H9 (cell line): ENCODE measurements at regions not wholly inside any gene's neighbourhood (a gene's known extent, or its start where the extent isn't known, plus 50 kb on each side); places are given as distances from the start of the nearest gene placed in this dataset.

ENCODE experiments used
- DNase-seq: peaks from one replicate; pipeline ENCODE4 v3.0.0-alpha.2; 2017
- H2AFZ ChIP-seq: one replicate; pipeline ENCODE4 v1.6.1; 2013; ENCODE audit warnings: mild to moderate bottlenecking, low read length, control low read depth, moderate library complexity
- H2AK5ac ChIP-seq: 2 replicates; pipeline ENCODE4 v1.6.1; 2013; ENCODE audit warnings: low read length, control low read depth, mixed read lengths; ENCODE audit not compliant: insufficient read length
- H2BK120ac ChIP-seq: one replicate; pipeline ENCODE4 v1.6.1; 2013; ENCODE audit warnings: low read depth, mild to moderate bottlenecking, low read length, control low read depth, inconsistent platforms; ENCODE audit not compliant: poor library complexity, severe bottlenecking
- H2BK12ac ChIP-seq: 2 replicates; pipeline ENCODE4 v1.6.1; 2013; ENCODE audit warnings: low read length, control low read depth, mixed read lengths, low read depth; ENCODE audit not compliant: insufficient read length
- H2BK15ac ChIP-seq: 2 replicates; pipeline ENCODE4 v1.6.1; 2013; ENCODE audit warnings: low read depth, low read length, control low read depth
- H2BK20ac ChIP-seq: one replicate; pipeline ENCODE4 v1.6.1; 2013; ENCODE audit warnings: low read depth, mild to moderate bottlenecking, low read length, control low read depth, inconsistent platforms; ENCODE audit not compliant: poor library complexity, severe bottlenecking
- H2BK5ac ChIP-seq: 2 replicates; pipeline ENCODE4 v1.6.1; 2013; ENCODE audit warnings: low read length, control low read depth, mixed read lengths; ENCODE audit not compliant: insufficient read length
- H3K14ac ChIP-seq: 2 replicates; pipeline ENCODE4 v1.6.1; 2013; ENCODE audit warnings: low read length, control low read depth; ENCODE audit not compliant: insufficient read depth
- H3K18ac ChIP-seq: 2 replicates; pipeline ENCODE4 v1.6.1; 2013; ENCODE audit warnings: low read depth, mild to moderate bottlenecking, mixed read lengths, low read length, control low read depth; ENCODE audit not compliant: insufficient read length
- H3K23ac ChIP-seq: 2 replicates; pipeline ENCODE4 v1.6.1; 2013; ENCODE audit warnings: low read length, control low read depth, mixed read lengths, low read depth; ENCODE audit not compliant: insufficient read length
- H3K23me2 ChIP-seq: 2 replicates; pipeline ENCODE4 v1.6.1; 2013; ENCODE audit warnings: low read depth, mild to moderate bottlenecking, mixed read lengths, low read length, control low read depth; ENCODE audit not compliant: insufficient read length, poor library complexity, severe bottlenecking
- H3K27ac ChIP-seq: 2 replicates; pipeline ENCODE4 v1.5.1; 2013; ENCODE audit warnings: low read length, control low read depth, mixed read lengths, low read depth; ENCODE audit not compliant: insufficient read length
- H3K27me3 ChIP-seq: 2 replicates; pipeline ENCODE4 v1.6.1; 2013; ENCODE audit warnings: low read length, control low read depth, inconsistent platforms; ENCODE audit not compliant: insufficient read depth
- H3K4ac ChIP-seq: 2 replicates; pipeline ENCODE4 v1.6.1; 2013; ENCODE audit warnings: low read depth, mild to moderate bottlenecking, control low read depth, inconsistent platforms, low read length, moderate library complexity
- H3K4me1 ChIP-seq: 2 replicates; pipeline ENCODE4 v1.6.1; 2013; ENCODE audit warnings: low read length, control low read depth, inconsistent platforms; ENCODE audit not compliant: insufficient read depth
- H3K4me2 ChIP-seq: 2 replicates; pipeline ENCODE4 v1.6.1; 2013; ENCODE audit warnings: low read length, control low read depth, mixed read lengths; ENCODE audit not compliant: insufficient read length, insufficient read depth
- H3K56ac ChIP-seq: 2 replicates; pipeline ENCODE4 v1.6.1; 2013; ENCODE audit warnings: low read depth, mild to moderate bottlenecking, mixed read lengths, low read length, control low read depth; ENCODE audit not compliant: insufficient read length
- H3K79me1 ChIP-seq: 2 replicates; pipeline ENCODE4 v1.6.1; 2013; ENCODE audit warnings: low read depth, mild to moderate bottlenecking, moderate library complexity, low read length, control low read depth, inconsistent platforms; ENCODE audit not compliant: insufficient read depth, poor library complexity, severe bottlenecking
- H3K79me2 ChIP-seq: 2 replicates; pipeline ENCODE4 v1.6.1; 2013; ENCODE audit warnings: low read length, control low read depth, inconsistent platforms; ENCODE audit not compliant: insufficient read depth
- H3K9ac ChIP-seq: 2 replicates; pipeline ENCODE4 v1.6.1; 2013; ENCODE audit warnings: low read length, control low read depth, mixed read lengths; ENCODE audit not compliant: insufficient read length; ENCODE audit errors: extremely low read depth
- H3K9me3 ChIP-seq: one replicate; pipeline ENCODE4 v1.6.1; 2013; ENCODE audit warnings: low read depth, low read length, inconsistent platforms; ENCODE audit not compliant: control insufficient read depth
- H3T11ph ChIP-seq: one replicate; pipeline ENCODE4 v1.6.1; 2013; ENCODE audit warnings: mild to moderate bottlenecking, low read length, control low read depth, inconsistent platforms
- H4K20me1 ChIP-seq: one replicate; pipeline ENCODE4 v1.6.1; 2013; ENCODE audit not compliant: control insufficient read depth, insufficient read length, insufficient read depth
- H4K5ac ChIP-seq: 2 replicates; pipeline ENCODE4 v1.6.1; 2013; ENCODE audit warnings: low read depth, mild to moderate bottlenecking, mixed read lengths, low read length, control low read depth; ENCODE audit not compliant: insufficient read length
- H4K8ac ChIP-seq: replicated peaks from 2 replicates; pipeline ENCODE4 v1.6.1; 2013; ENCODE audit warnings: low read length, control low read depth, mixed read lengths, low read depth; ENCODE audit not compliant: insufficient read length
- H4K91ac ChIP-seq: 2 replicates; pipeline ENCODE4 v1.6.1; 2013; ENCODE audit warnings: low read depth, mild to moderate bottlenecking, moderate library complexity, mixed read lengths, low read length, control low read depth; ENCODE audit not compliant: insufficient read length
- H3K27ac Mint-ChIP-seq, 3 experiments: 2 replicates in 2 of 3; 3 replicates in 1 of 3; pipeline ENCODE4 v1.8.0; 2020 to 2021; ENCODE audit warnings: mixed read lengths in 3 of 3, mild to moderate bottlenecking in 1 of 3, moderate library complexity in 1 of 3
- H3K27me3 Mint-ChIP-seq: 2 replicates; pipeline ENCODE4 v1.8.0; 2021; ENCODE audit warnings: low read depth, mild to moderate bottlenecking, moderate library complexity, mixed read lengths
- H3K36me3 Mint-ChIP-seq, 3 experiments: 2 replicates in 2 of 3; 3 replicates in 1 of 3; pipeline ENCODE4 v1.8.0; 2020 to 2021; ENCODE audit warnings: low read depth in 3 of 3, mixed read lengths in 3 of 3; ENCODE audit not compliant: insufficient read depth in 1 of 3
- H3K4me1 Mint-ChIP-seq, 2 experiments: 2 replicates each; pipeline ENCODE4 v1.8.0; 2020; ENCODE audit warnings: mixed read lengths in 2 of 2
- H3K4me3 Mint-ChIP-seq, 2 experiments: 2 replicates in 1 of 2; 3 replicates in 1 of 2; pipeline ENCODE4 v1.8.0; 2020 to 2021; ENCODE audit warnings: mild to moderate bottlenecking in 2 of 2, mixed read lengths in 2 of 2, moderate library complexity in 1 of 2
- H3K9me3 Mint-ChIP-seq, 2 experiments: 2 replicates in 1 of 2; 3 replicates in 1 of 2; pipeline ENCODE4 v1.8.0; 2020; ENCODE audit warnings: mild to moderate bottlenecking in 2 of 2, mixed read lengths in 2 of 2, moderate library complexity in 1 of 2
- WGBS: extraction: QIAGEN DNeasy Blood & Tissue Kit; methylation state at CpG from one replicate; pipeline ENCODE4 v1.1.7; 2013; ENCODE audit warnings: missing lambda C conversion rate, low lambda C conversion rate, mixed read lengths; ENCODE audit not compliant: insufficient read length; ENCODE audit errors: extremely low coverage; 5-methylcytosine and 5-hydroxymethylcytosine counted together
- TF ChIP-seq, protein P1 (sequence below): fragments of 200-600 bp; sonication (generic); conservative IDR thresholded peaks from 3 replicates; pipeline ENCODE4 v1.8.0; 2021; ENCODE audit warnings: antibody characterized with exemption, mild to moderate bottlenecking

DNA sequence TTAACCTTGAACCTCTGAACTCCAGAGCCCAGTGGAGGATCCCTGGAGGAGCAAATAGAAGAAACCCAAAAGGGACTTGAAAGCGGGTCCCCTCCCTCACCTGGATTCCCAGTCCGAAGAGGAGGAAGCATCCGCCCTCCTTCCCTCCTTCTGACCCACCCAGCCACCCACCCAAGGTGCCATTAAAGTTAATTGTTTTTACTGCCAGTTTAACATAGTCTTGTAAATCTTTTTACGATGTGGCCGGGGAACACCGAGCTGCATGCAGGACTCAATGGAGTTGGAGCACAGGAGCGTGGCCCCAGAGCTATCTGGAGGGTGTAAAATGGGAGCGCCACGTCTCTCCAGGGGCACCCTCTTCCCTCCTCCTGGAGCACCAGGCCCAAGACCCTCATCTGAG lies 49.9 kb upstream of the TBX3 start:
- Histone ChIP-seq H3K79me1 (no peaks in the 10 kb centered on the region), H3K23ac (no peak overlapping the region), H2BK120ac (no peak overlapping the region), H4K20me1 (no peaks in the 10 kb centered on the region), H2AK5ac (no peak overlapping the region), H4K5ac (no peak overlapping the region), H2AFZ (no peak overlapping the region), H3T11ph (no peak overlapping the region), H3K4me2 (no peak overlapping the region), H3K9ac (no peak overlapping the region), H4K8ac (no peak overlapping the region), H2BK15ac (no peak overlapping the region), H3K14ac (no peak overlapping the region), H4K91ac (no peak overlapping the region), H3K9me3 (no peaks in the 10 kb centered on the region), H3K56ac (no peak overlapping the region), H3K4me1 (no peaks in the 10 kb centered on the region; the same call in 1 of the 2 replicates), H2BK20ac (no peak overlapping the region), H2BK5ac (no peak overlapping the region), H3K27me3 (peaks cover 29% of the 10 kb centered on the region; the same call in 1 of the 2 replicates), H3K23me2 (peaks cover 3% of the 10 kb centered on the region), H3K4ac (no peak overlapping the region), H3K18ac (no peak overlapping the region), H3K27ac (no peak overlapping the region), H2BK12ac (no peak overlapping the region), H3K79me2 (no peaks in the 10 kb centered on the region)
- Mint-ChIP-seq H3K27ac (no peak overlapping the region), H3K36me3 (peaks cover 0 to 9% (median 2%) of the 10 kb centered on the region in 3 experiments; a peak in 6 of 7 replicates), H3K4me1 (peaks cover 10 to 26% of the 10 kb centered on the region in 2 experiments), H3K27me3 (peaks cover 28% of the 10 kb centered on the region), H3K9me3 (peaks cover 6 to 10% of the 10 kb centered on the region in 2 experiments; a peak in 4 of 5 replicates), H3K4me3 (no peak overlapping the region)
- no peak for DNase-seq
- no CpG with 5 or more reads among the region's 9 CpGs for WGBS
- TF ChIP-seq, protein P1, sequence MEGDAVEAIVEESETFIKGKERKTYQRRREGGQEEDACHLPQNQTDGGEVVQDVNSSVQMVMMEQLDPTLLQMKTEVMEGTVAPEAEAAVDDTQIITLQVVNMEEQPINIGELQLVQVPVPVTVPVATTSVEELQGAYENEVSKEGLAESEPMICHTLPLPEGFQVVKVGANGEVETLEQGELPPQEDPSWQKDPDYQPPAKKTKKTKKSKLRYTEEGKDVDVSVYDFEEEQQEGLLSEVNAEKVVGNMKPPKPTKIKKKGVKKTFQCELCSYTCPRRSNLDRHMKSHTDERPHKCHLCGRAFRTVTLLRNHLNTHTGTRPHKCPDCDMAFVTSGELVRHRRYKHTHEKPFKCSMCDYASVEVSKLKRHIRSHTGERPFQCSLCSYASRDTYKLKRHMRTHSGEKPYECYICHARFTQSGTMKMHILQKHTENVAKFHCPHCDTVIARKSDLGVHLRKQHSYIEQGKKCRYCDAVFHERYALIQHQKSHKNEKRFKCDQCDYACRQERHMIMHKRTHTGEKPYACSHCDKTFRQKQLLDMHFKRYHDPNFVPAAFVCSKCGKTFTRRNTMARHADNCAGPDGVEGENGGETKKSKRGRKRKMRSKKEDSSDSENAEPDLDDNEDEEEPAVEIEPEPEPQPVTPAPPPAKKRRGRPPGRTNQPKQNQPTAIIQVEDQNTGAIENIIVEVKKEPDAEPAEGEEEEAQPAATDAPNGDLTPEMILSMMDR, result no peak
